Liver (tissue), 3 donors: ENCODE measurements at regions not wholly inside any gene's neighbourhood (a gene's known extent, or its start where the extent isn't known, plus 50 kb on each side); places are given as distances from the start of the nearest gene placed in this dataset.

Source experiments
- CTCF ChIP-seq: fragments of 150-350 bp; IDR thresholded peaks from 2 replicates; pipeline ENCODE4 v1.5.1; 2017; ENCODE audit warnings: improper control_type of control experiment, low read depth, low read length; ENCODE audit not compliant: missing input control
- EGR1 ChIP-seq, 2 donors: IDR thresholded peaks; 2 replicates each; pipeline ENCODE4 v1.6.1; 2016 to 2018; ENCODE audit warnings: antibody characterized with exemption in 2 of 2, low read depth in 2 of 2
- REST ChIP-seq: IDR thresholded peaks from 2 replicates; pipeline ENCODE4 v1.6.1; 2016; ENCODE audit warnings: antibody characterized with exemption, mild to moderate bottlenecking
- RXRA ChIP-seq, 2 donors: IDR thresholded peaks; 2 replicates each; pipeline ENCODE4 v1.6.1; 2017 to 2018; ENCODE audit warnings: antibody characterized with exemption in 2 of 2, mild to moderate bottlenecking in 1 of 2
- TAF1 ChIP-seq: conservative IDR thresholded peaks from 2 replicates; pipeline ENCODE4 v1.6.1; 2016; ENCODE audit warnings: antibody characterized with exemption, mild to moderate bottlenecking
- YY1 ChIP-seq: IDR thresholded peaks from 2 replicates; pipeline ENCODE4 v1.6.1; 2016; ENCODE audit warnings: antibody characterized with exemption, mild to moderate bottlenecking
- TF ChIP-seq, protein P1 (sequence below): IDR thresholded peaks from 2 replicates; pipeline ENCODE4 v1.6.1; 2016; ENCODE audit warnings: antibody characterized with exemption
- donor health status: healthy.
- donor health status: healthy.

DNA sequence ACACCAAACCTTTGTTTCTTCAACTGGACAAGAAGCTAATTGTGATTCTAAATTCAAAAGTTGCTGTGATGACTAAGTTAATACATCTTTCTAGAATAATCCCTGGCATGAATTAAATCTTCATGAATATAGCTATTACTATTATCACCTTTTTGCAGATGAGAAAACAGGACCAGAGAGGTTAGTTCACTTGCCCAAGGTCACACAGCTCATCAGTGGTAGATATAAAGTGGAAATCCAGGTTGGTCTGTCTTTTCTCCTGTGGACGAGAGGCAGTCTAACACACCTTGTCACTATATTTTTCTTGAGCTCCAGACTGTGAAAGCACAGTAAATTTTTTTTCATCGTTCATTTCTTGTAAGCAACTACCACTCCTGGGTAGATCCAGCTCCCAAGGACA lies 247.6 kb upstream of the LRTM1 start:
- TF ChIP-seq, protein P1, sequence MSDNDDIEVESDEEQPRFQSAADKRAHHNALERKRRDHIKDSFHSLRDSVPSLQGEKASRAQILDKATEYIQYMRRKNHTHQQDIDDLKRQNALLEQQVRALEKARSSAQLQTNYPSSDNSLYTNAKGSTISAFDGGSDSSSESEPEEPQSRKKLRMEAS, result no peak
- TF ChIP-seq CTCF, result no peak
- no peak for TF ChIP-seq EGR1 (IDR thresholded peaks at IDR 0.05; ENCODE audit: low read depth in 2 of 2)
- TF ChIP-seq YY1, result no peak
- TF ChIP-seq REST, result no peak
- no peak for TF ChIP-seq TAF1
- no peak for TF ChIP-seq RXRA (IDR thresholded peaks at IDR 0.05)
